Stomach (tissue), 8 donors: ENCODE measurements at regions not wholly inside any gene's neighbourhood (a gene's known extent, or its start where the extent isn't known, plus 50 kb on each side); places are given as distances from the start of the nearest gene placed in this dataset.

Source experiments
- DNase-seq, 2 donors: peaks; one replicate each; pipeline versions ENCODE4 v3.0.0 to v3.0.0-alpha.2; 2013 to 2019
- H3K27ac ChIP-seq, 5 donors: fragments of 200-600 bp in 4 of 5; sonication (generic) in 4 of 5; one replicate each; pipeline ENCODE4 v1.5.1; 2013 to 2019; ENCODE audit warnings: mild to moderate bottlenecking in 1 of 5, moderate library complexity in 1 of 5
- H3K27me3 ChIP-seq, 3 donors: fragments of 200-600 bp; sonication (generic); one replicate each; pipeline ENCODE4 v1.5.1; 2017 to 2019; ENCODE audit warnings: mixed run types in 1 of 3
- H3K36me3 ChIP-seq, 4 donors: fragments of 200-600 bp; sonication (generic); 1 replicate in 3 of 4; 2 replicates in 1 of 4; pipeline ENCODE4 v1.5.1; 2016 to 2019
- H3K4me1 ChIP-seq, 4 donors: fragments of 200-600 bp; sonication (generic); one replicate each; pipeline ENCODE4 v1.5.1; 2016 to 2019
- H3K4me3 ChIP-seq, 4 donors: fragments of 200-600 bp; sonication (generic) in 3 of 4; one replicate each; pipeline ENCODE4 v1.5.1; 2016 to 2019; ENCODE audit warnings: mild to moderate bottlenecking in 1 of 4
- H3K9me3 ChIP-seq, 4 donors: fragments of 200-600 bp; sonication (generic); one replicate each; pipeline ENCODE4 v1.5.1; 2016 to 2019
- EP300 ChIP-seq: sonication (generic); formaldehyde crosslinking; IDR thresholded peaks from one replicate; pipeline ENCODE4 v1.6.1; 2017; ENCODE audit warnings: antibody characterized with exemption
- POLR2A ChIP-seq, 4 donors: fragments of 450-650 bp; IDR thresholded peaks; one replicate each; pipeline ENCODE4 v1.6.1; 2016; ENCODE audit warnings: antibody characterized with exemption in 4 of 4, control low read depth in 2 of 4, mild to moderate bottlenecking in 1 of 4, moderate library complexity in 1 of 4
- POLR2AphosphoS5 ChIP-seq, 3 donors: sonication (generic); formaldehyde crosslinking; IDR thresholded peaks; one replicate each; pipeline ENCODE4 v1.6.1; 2016; ENCODE audit warnings: antibody characterized with exemption in 3 of 3
- WGBS, 5 donors: extraction: QIAGEN DNeasy Blood & Tissue Kit in 3 of 5; methylation state at CpG; one replicate each; pipeline versions ENCODE4 v1.1.5 to v1.1.7; 2013 to 2018; 5-methylcytosine and 5-hydroxymethylcytosine counted together
- intact Hi-C: fragments of 100-400 bp; cut with DNase I; formaldehyde crosslinking; loops from one replicate; pipeline ENCODE4 v1.15.1; 2023; ENCODE audit warnings: low total_unique reads
- TF ChIP-seq, protein P1 (sequence below), 7 experiments: fragments of 450-650 bp in 4 of 7; fragments of 200-600 bp in 3 of 7; sonication (generic) in 3 of 7; IDR thresholded peaks; one replicate each; pipeline ENCODE4 v1.5.1; 2016 to 2019; ENCODE audit warnings: antibody characterized with exemption in 7 of 7, control low read depth in 2 of 7, mild to moderate bottlenecking in 1 of 7
- donor health status: healthy with polysubstance abuse.
- donor health status: Bipolar disorder and iron deficiency.
- donor health status: healthy.

DNA sequence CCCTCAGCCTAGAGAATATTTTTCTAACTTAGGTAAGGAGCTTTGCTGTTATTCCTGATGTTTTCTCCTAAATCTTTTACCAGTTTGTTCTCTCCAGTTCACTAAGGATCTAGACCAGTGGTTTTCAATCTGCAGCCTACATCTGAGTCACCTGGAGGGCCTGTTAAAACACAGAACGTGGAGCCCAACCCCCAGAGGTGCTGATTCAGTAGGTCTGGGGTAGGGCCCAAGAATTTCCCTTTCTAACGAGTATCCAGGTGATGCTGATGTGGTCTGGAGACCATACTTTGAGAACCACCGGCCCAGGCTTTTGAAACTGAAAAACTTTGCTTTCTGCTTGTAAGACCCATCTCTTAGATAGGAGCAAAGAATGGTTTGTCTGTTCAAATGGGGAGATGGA lies 51.2 kb upstream of the KMT2E start:
- no peaks in the 10 kb centered on the region for H3K9me3 ChIP-seq
- no peaks in the 10 kb centered on the region for H3K27me3 ChIP-seq
- DNase-seq = no peak
- 53 to 73% (median 63%) methylated on average over 3 of the region's 3 CpGs for WGBS, 5 donors
- no peak for TF ChIP-seq EP300
- TF ChIP-seq, protein P1, sequence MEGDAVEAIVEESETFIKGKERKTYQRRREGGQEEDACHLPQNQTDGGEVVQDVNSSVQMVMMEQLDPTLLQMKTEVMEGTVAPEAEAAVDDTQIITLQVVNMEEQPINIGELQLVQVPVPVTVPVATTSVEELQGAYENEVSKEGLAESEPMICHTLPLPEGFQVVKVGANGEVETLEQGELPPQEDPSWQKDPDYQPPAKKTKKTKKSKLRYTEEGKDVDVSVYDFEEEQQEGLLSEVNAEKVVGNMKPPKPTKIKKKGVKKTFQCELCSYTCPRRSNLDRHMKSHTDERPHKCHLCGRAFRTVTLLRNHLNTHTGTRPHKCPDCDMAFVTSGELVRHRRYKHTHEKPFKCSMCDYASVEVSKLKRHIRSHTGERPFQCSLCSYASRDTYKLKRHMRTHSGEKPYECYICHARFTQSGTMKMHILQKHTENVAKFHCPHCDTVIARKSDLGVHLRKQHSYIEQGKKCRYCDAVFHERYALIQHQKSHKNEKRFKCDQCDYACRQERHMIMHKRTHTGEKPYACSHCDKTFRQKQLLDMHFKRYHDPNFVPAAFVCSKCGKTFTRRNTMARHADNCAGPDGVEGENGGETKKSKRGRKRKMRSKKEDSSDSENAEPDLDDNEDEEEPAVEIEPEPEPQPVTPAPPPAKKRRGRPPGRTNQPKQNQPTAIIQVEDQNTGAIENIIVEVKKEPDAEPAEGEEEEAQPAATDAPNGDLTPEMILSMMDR (IDR thresholded peaks at IDR 0.05) = no peak
- no peak for TF ChIP-seq POLR2A (IDR thresholded peaks at IDR 0.05)
- no peak for TF ChIP-seq POLR2AphosphoS5 (IDR thresholded peaks at IDR 0.05)
- peak overlapping the region in 4 of 5 donors; percentile 34 to 77 (median 66) for H3K27ac ChIP-seq
- H3K4me1 ChIP-seq = peaks cover 41 to 80% (median 60%) of the 10 kb centered on the region in 4 donors
- no peaks in the 10 kb centered on the region for H3K36me3 ChIP-seq
- no peak overlapping the region for H3K4me3 ChIP-seq
- intact Hi-C loops = no loop called here

DNA sequence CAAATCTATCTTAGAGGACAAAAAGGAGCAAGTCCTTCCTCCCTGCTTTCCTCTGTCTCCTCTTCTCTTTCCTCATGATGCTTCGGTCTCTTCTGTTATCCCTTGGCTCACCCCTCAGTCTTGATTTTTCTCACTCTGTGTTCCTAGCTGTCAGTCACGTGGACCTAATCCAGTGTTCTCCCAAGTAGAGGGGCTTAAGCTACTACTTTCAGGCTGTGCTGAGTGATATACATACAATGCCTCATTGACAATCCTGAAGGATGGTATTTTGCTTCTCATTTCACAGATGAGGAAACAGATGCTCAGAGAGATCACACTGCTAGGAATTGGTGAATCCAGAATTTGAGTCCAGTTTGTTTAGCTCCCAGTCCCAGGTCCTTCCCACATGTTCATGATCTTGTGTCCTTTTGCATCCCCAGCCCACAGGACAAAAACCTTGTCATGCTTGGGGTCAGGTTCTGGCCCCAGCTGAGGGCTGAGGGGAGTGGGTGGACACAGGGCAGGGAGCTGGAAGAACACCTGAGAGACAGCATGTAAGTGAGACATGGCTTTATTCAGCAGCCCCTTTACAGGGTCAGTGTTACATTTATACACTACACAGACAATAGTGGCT lies 50.5 kb upstream of the KMT2E start:
- no peak for TF ChIP-seq EP300
- no peak for TF ChIP-seq POLR2AphosphoS5 (IDR thresholded peaks at IDR 0.05)
- TF ChIP-seq, protein P1 (IDR thresholded peaks at IDR 0.05) = no peak
- TF ChIP-seq POLR2A (IDR thresholded peaks at IDR 0.05) = no peak
- WGBS, 5 donors = 66 to 85% (median 81%) methylated on average over 2 of the region's 2 CpGs
- intact Hi-C loops = no loop called here
- peaks cover 43 to 80% (median 61%) of the 10 kb centered on the region in 4 donors for H3K4me1 ChIP-seq
- H3K4me3 ChIP-seq = no peak overlapping the region
- no peaks in the 10 kb centered on the region for H3K36me3 ChIP-seq
- no peak for DNase-seq
- H3K9me3 ChIP-seq = no peaks in the 10 kb centered on the region
- H3K27ac ChIP-seq = peak overlapping the region; percentile 34 to 77 (median 71)
- no peaks in the 10 kb centered on the region for H3K27me3 ChIP-seq

DNA sequence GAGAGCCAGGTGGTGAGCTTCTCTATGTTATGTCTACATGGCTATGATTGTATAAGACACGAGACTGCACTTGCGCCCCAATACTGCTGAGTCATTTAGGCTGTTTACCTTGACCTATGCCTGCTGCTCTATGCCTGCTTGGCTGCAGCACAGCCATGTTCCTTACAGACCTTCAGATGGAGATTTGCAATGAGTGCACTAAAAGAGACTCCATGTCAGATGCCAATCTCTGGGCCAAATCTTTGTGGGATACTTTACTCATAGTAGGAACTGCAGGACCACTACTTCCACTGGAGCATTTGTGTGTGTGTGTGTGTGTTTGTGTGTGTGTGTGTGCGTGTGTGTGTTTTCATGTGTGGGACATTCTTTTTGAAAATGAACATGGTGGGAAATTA lies 50.0 kb upstream of the KMT2E start:
- Histone ChIP-seq H3K36me3 (no peaks in the 10 kb centered on the region), H3K27me3 (no peaks in the 10 kb centered on the region), H3K27ac (peak overlapping the region in 4 of 5 donors; percentile 34 to 77 (median 66)), H3K4me3 (no peak overlapping the region), H3K4me1 (peaks cover 39 to 80% (median 61%) of the 10 kb centered on the region in 4 donors), H3K9me3 (no peaks in the 10 kb centered on the region)
- intact Hi-C loops = no loop called here
- 43 to 59% (median 46%) methylated on average over 3 of the region's 3 CpGs for WGBS, 5 donors
- peak in 1 of 2 donors; percentile 66 for DNase-seq
- no peak for TF ChIP-seq EP300
- TF ChIP-seq POLR2AphosphoS5 (IDR thresholded peaks at IDR 0.05) = peak in 1 of 3 donors; percentile 40
- TF ChIP-seq, protein P1 (IDR thresholded peaks at IDR 0.05) = no peak
- TF ChIP-seq POLR2A (IDR thresholded peaks at IDR 0.05) = no peak
